DMS114 treated with DMSO at 0.1 percent for 48 hours (cell line): ENCODE measurements at regions not wholly inside any gene's neighbourhood (a gene's known extent, or its start where the extent isn't known, plus 50 kb on each side); places are given as distances from the start of the nearest gene placed in this dataset.

Experiments used
- DNase-seq: peaks from one replicate; lab custom pipeline; 2025; ENCODE audit not compliant: unreplicated experiment; lab: John Stamatoyannopoulos, UW

DNA sequence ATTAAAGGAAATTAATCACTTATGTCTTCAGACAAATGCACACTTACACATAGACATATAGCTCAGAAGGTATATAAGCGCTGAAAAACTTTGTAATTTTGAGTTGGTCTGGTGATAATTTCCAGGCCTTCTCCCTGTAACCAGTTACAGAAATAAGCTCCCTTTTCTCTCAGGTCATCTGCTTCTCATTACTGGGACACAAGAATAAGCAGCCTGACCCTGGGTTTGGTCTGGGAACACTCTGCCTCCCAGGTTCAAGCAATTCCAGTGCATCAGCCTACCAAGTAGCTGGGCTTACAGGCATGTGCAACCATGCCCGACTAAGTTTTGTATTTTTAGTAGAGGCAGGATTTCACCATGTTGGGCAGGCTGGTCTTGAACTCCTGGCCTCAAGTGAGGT, 274.5 kb downstream of the LMO7 start:
- no peak for DNase-seq
